ENCODE measurements at regions not wholly inside any gene's neighbourhood (a gene's known extent, or its start where the extent isn't known, plus 50 kb on each side); places are given as distances from the start of the nearest gene placed in this dataset.
A peak's percentile ranks its signal among the peaks of the same experiment; 100 is the strongest.

DNA sequence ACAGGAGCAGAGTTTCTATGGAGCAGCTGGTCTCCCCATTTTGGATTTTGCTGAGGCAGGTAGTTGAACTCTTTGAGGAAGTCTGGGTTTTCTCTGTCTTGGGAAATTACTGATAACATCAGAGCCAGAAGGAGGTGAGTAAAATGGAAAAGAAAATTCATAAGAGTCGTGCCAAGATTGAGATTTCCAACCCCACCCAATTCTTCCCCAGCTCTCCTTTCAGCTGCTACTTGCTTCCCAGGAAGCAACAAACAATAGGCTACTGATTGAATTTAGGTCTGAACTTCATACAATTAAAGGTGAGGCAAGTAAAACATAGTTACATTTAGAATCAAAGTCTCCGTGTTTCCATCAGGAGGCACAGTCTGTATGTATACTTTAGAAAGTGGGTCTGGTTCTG is 54.6 kb upstream of the EOLA2 start:
- DNase-seq (ENCODE audit: low spot score) = no peak

DNA sequence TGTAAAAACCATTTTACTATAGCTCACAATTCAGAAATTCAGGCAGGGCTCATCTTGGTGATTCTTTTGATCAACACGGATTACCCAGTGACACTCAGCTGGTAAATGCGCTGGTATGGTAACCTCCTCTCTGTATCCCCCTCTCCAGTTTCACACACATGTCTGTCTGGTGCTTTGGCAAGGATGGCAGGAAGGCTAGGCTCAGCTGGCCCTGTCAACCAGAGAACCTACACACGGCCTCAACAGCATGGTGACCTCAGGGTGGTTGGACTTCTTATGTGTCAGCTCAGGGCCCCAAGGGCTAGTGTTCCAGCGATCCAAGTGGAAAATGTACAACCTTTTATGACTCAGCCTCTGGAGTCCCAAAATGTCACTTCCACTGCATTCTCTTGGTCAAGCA is 55.7 kb upstream of the EOLA2 start:
- DNase-seq (ENCODE audit: low spot score) = no peak

DNA sequence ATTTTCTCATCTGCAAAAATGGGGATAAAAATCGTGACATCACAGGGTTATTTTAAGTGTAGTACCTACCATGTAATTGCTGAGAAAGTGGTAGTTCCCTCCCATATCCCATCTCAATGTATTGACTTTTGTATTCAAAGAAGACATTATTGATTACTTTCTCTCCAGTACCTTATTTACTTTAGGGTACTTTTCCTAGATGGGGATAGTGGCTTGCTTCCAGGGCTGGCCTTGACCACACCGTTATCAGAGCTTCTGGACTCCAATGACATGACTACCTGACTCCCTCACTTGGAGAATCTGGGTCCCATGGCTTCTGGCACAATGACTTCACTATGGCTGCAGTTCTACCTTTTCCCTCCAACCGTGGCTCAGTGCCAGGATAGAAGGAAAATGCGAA is 58.2 kb upstream of the EOLA2 start:
- DNase-seq (ENCODE audit: low spot score) = no peak

DNA sequence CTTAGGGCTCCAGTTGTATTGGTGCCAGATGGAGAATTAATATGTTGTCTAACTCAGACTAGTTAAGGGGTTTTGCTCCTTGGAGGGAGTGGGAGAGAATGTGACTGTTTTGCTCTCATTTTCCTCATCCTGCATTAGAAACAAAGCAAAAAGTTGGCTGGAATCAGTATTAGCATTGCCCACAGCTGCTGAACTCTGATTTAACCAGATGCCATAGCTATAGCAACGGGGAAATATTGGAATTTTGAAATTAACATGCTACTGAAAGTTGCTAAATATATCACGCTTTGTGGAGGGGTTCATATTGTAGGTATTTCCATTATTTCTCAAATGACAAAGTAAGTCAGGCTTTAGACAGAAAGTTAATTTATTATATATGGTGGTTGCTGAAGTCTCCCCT is 66.7 kb upstream of the EOLA2 start:
- DNase-seq (ENCODE audit: low spot score) = no peak

DNA sequence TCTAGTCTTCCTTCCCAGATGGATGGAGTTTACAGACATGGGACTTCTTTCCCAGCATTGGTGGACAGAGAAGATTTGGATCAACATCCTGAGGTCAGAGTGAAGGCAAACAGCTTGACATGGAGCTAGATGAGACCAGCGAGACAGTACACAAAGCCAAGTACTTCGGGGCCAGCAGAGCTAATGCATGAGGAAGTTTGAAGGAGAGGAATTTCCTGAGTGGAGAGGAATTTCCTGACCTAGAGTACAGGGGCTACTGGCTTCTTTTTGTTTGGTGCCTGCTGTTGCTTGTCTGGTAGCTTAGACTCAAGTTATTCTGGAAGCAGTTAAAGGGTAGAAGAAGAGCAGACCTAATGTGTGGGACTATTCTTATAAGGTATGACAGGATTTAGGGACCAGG is 69.1 kb upstream of the EOLA2 start:
- no peak for DNase-seq (ENCODE audit: low spot score)

DNA sequence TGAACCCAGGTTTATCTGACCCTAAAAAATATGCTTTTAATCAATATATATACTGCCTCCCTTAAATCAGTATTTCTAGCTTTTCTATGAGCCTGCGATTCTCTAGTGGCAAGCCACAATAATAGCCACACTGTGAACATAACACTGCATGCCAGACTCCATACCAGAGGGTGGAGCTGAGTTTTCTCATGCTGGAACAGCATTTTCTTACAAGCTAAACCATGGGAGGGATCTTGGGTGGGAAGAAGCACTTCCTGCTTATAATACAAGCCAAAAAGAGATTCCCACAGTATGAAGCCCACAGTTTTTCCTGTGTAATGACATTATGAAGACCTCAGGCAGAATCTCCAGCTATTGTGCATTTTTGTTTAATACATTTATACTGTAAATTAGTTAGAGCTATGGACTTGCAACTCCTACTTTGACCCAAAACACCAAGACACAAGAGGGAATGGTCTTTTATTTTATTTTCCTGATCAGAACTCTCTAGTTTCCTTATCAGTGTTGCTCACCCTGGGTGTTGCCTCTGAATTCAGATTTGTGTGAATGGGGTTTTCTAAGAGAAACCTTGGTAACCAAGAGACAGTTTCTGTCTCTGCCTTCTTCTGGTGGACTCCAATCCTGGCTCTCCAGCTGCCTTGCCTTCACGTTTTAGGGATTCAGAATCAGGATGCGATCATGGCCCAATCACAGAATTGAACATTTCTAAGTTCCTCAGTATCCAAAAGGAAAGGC is 74.5 kb upstream of the EOLA2 start:
- DNase-seq (ENCODE audit: low spot score) = no peak

DNA sequence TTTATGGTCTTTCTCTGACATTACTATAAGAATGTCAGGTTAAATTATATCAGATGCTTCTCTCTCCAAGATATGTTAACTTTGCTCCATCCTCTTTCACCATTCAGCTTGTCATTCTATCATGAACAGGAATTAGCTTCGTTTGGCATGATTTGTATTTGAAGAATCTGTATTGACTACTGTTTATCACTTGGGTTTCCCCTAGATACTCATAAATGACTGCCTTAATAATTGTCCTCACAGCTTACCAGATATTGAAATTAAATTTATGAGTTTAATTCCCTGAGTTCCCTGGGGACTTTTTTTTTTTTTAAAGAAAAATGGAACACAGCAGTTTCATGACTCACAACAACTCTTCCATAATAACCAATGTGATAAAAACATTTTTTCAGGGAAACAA is 76.2 kb upstream of the EOLA2 start:
- DNase-seq (ENCODE audit: low spot score) = no peak

DNA sequence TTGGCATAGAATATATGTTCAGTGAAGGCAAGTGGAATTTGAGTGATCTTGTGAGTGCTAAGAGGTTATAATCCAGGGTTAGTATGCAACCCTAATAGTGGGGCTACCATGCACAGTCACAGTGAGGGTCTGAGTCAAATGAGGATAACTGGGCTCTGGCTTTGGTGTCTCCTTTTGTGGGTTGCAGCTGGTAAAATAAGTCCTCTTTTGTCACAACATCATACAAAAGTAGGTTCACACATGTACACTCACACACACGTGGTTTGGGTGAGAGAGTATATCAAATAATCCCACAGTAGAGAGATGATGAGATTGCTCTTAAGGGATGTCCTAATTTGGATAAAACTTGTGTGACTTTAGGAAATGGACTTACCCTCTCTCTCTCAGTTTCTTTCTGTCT is 79.6 kb upstream of the EOLA2 start:
- no peak for DNase-seq (ENCODE audit: low spot score)

DNA sequence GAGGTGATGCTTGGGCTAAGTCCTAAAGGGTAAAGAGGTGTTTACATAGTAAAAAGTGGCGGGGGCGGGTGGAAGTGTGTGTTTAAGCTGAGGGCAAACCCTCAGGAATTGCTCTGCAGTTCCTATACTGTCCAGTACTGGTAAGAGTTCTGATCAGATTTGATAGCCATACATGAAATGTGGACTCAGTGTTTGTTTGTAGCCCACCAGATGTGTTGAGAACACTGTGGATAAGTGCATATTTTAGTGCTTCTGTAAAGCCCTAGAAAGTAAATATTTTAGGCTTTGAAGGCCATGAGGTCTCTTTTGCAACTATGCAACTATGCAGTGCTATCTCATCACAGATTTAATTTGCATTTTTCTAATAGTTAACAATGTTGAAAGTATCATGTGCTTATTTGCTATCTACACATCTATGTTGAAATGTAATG is 80.7 kb upstream of the EOLA2 start:
- peak; percentile 6 for DNase-seq (ENCODE audit: low spot score)

DNA sequence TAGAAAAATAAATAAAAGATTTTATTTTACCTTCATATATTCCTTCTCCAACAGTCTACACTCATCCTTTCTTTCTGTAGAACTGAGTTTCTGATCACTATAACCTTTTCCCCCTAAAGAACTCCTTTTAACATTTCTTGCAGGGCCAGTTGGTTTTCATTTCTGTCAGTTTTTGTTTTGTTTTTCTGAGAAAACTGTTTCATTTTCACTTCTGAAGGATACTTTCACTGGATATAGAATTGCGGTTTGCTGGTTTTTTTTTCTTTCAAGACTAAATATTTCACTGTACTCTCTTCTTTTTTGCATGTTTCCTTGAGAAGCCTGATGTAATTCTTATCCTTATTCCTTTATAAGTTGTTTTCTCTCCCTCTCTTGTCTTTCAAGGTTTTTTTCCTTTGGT is 90.4 kb upstream of the EOLA2 start:
- DNase-seq (ENCODE audit: low spot score) = no peak

DNA sequence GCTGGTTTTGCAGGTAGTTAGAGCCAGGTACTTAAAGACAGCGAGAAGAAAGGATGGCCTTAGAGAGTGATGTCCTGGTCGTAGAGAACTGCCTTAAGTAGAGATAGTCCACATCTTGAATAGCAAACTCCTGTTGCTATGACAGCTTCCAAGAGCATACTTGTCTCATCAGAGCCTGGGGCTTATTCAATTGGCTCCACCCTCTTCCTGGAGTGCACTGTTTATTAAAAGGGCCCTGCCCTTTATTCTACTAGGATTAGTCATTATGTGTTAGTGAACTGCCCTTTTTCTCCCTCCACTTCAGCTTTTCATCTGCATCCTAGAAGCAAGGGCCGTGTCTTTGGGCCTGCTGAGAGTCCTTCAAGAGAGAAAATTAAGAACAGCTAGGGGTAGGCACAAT is 94.5 kb upstream of the EOLA2 start:
- no peak for DNase-seq (ENCODE audit: low spot score)

DNA sequence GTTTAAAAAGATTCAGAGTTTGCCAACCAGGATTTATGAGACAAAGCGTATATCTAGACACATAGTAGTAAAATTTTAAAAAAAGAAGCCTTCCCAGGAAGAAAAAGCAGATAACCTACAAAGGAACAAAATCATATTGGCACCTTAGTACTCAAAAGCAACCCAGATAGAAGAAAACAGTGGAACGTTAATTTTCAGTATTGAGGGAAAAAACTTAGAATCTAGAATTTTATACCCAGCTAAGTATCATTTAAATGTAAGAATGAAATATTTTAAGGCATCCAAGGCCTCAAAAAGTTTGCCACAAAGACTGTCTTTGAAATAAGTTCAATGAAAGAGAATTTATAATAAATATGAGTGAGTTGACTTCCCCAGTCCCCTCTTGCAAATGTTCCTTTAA is 96.5 kb upstream of the EOLA2 start:
- DNase-seq (ENCODE audit: low spot score) = no peak

DNA sequence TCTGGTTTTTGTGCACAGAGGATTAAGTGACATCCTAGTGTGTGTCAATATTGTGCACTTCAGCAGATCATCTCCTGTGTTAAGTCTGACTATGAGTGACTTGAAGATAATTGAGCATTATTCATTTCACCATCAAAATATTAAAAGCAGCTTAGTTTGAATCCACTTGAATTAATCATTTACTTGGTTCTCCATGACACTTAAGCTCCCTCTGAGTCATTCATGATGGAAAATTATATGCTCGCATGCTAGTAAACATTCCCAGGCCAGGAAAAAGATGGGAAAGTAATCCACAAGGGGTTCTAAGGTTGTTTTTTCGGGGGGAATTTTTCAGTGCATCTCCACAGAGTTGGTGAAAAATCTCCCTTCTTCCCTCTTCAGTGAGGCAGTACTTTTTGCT is 97.2 kb upstream of the EOLA2 start:
- DNase-seq (ENCODE audit: low spot score) = no peak

DNA sequence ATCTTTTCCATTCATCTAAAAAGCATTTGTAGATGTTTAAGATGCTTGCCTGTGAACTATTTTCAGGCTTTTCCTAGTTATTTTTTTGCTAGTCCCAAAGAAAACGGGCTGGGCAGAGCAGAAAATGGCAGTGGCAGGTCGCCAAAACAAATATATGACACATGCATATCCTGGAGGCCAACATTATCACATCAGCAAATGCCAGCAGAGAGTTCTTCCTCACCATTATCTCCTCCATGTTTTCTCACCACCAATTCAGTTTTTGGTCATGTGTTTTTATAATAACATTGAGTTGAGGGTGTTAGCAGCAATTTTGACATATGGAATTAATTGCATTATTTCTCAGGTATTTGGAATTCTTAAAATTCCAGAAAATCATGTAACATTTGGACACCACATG is 97.9 kb upstream of the EOLA2 start:
- DNase-seq (ENCODE audit: low spot score) = no peak

DNA sequence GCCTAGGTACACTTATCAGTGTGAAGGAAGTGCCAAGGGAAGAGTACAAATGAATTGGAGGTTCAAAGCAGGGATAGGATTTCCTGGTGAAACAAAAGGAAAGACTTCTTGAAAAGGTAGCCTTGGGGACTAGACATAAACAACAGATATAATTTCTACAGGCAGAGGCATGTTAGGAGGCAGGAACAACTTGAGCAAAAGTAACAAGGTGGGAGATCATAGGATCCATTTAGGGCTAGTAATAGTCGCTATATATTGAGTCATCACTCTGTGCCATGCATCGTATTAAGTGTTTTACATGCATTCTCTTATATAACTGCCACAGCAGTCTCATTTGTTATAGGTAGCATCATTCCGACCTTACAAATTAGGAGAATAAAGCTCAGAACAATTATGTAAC is 98.3 kb upstream of the EOLA2 start:
- no peak for DNase-seq (ENCODE audit: low spot score)

DNA sequence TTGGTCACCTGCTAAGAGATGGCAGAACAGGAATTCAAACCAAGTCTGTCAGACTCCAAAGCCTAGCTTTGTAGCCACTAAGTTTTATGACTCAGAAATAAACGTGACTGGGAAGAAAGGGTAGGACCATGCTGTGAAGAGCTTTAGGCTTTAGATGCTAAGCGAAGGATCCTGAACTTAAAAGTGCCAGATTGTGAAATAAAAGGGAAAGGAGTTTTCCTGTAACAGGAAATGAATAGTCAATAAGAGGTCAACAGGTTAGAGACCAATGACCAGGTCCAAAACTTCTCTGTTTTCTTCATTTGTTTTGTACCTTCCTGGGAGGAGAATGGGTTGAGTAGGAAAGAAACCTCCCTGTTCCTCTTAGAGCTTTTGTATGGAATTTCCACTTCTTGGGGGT is 98.8 kb upstream of the EOLA2 start:
- DNase-seq (ENCODE audit: low spot score) = no peak

DNA sequence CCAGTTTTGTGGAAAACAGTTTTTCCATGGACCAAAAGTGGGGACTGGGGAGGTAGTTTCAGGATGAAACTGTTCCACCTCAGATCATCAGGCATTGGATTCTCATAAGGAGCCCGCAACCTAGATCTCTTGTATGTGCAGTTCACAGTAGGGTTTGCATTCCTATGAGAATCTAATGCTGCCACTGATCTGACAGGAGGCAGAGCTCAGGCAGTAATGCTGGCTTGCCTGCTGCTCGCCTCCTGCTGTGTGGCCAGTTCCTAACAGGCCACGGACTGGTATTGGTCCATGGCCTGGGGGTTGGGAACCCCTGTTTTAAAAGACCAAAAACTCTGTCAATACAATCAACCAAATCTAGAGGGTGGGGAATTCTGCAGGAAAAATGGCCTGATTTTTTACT is 100.0 kb upstream of the EOLA2 start:
- DNase-seq (ENCODE audit: low spot score) = no peak

DNA sequence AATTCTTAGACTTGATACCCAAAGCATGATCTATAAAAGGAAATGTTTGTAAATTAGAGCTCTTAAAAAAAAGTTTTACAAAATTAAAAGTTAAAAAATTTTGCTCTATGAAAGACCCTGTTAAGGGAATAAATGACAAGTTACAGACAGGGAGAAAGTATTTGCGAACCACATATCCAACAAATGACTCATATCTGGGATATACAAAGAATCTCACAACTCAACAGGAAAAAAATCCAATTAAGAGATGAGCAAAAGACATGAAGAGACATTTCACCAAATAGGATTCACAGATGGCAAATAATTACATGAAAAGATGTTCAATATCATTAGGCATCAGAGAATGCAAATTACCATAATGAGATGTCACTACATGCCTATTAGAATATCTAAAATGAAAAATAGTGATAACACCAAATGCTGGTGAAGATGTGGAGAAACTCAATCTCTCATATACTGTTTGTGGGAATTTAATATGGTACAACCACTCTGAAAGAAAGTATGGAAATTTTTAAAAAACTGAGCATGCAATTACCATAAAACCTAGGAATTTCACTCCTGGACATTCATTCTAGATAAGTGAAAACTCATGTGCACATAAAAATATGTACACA is 100.8 kb upstream of the EOLA2 start:
- DNase-seq (ENCODE audit: low spot score) = no peak

DNA sequence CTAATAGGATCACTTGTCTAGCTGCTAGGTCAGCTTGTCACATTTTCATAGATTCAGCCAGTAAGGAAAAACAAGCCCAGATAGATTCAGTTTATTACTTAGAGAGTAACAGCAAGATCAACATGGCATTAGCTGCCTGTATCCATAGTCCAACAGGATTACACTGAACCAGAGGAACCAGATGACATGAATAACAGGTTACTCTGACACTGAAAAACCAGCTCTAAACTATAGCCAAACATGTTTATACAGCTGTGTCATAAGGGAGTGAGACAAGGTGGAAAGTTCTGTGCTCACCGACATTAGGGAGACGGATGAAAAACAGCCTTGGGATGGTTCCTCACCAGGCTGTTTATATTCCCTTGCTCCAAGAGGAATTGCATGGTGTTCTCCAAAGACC is 102.9 kb upstream of the EOLA2 start:
- DNase-seq (ENCODE audit: low spot score) = no peak

DNA sequence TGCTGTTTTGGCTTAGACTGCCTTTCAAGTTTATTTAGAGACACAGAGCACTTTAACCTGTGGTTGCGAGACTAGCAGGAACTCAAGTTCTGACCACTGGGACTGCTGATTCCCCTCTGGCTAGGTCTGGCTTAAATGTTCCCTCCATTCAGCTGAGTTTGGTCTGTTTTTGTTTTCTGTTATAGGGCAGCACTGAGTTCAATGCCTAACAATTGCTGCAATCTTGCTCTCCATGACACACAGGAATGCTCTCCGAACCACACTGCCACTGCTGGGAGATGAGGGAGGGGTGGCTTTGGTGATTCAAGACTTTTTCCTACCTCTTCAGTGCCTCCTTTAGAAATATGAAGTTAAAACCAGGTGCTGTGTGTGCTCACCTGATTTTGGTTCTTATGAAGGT is 106.3 kb upstream of the EOLA2 start:
- no peak for DNase-seq (ENCODE audit: low spot score)

DNA sequence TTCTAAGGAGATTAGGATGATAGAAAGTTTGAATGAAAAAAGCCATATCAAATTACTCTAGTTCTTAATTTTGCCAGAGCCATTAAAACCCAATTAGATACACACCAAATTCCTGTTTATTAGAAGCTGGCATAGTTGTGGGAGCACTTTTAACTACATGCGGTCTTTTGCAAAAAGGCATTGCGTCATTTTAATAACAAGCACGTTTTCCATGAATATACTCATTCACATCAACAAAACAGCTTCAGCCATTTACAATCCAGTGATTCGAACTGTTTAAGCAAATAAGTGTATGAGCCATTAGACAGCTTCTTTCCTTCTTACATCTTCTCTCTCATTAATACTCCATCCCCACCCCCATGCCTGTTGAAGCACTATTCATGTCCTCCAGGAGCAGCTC is 109.5 kb upstream of the EOLA2 start:
- DNase-seq (ENCODE audit: low spot score) = no peak

DNA sequence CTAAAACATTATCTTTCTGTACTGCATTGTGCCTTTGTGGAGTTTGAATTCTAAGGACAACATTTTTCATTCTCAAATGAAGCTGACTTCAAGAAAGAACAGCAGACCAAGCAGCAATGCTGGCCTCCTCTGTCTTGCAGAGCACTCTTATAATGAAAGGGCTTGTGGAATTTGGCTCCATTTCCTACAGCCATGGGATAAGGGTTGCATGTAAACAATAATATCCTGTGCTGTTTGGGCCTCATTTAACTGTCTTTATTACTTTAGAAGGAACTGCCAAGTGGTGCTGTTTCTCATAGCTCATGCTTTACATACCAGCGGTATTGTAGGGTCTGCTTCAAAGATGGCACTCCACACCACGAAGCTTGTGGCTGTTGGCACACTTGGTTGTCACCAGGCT is 111.4 kb upstream of the EOLA2 start:
- DNase-seq (ENCODE audit: low spot score) = no peak

DNA sequence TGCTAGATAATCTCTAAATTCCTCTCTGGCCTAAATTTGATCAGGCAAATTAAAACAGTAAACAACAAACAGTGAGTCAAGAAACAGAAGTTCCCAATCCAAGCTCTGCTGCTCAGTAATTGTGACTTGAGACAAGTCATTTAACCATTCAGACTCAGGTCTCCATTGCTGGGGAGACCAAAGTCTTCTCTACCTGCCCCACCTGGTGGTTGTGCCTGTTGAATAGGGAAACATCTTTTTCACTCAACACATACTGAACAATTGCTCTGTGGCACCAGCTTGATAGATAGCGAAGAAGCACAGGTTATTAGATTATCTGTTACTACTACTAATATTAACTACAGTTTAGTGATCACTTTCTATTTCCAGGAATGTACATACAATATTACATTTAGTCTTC is 112.1 kb upstream of the EOLA2 start:
- no peak for DNase-seq (ENCODE audit: low spot score)

DNA sequence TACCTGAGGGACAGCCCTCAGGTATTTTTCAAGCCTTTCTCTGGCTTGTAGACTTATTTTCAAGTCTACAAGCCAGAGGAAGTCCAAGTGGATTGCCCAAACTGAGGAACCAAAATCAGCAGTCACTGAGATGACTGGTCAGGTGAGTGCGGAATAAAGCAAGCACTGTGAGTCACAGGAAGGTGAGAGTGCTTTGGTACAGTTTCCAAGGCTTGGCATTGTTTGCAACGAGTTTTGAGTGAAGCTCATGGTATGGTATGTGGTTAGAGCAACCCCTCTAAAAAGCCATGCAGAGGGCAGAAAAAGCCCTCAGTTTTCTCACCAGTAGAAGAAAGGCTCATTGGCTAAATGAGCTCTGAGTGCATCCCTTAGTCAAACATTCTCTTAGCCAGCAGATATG is 112.8 kb upstream of the EOLA2 start:
- DNase-seq (ENCODE audit: low spot score) = no peak
